LoVo (cell line): ENCODE measurements at regions not wholly inside any gene's neighbourhood (a gene's known extent, or its start where the extent isn't known, plus 50 kb on each side); places are given as distances from the start of the nearest gene placed in this dataset.

Source experiments
- DNase-seq: peaks from one replicate; pipeline ENCODE4 v3.0.0-alpha.2; 2016; ENCODE audit warnings: low spot score

- DNase-seq = peak; percentile 40
These were observed 70.3 kb upstream of the BDNF start for GRCh38 chr11:27770576-27770975.

- DNase-seq = no peak
These were observed 63.5 kb upstream of the BDNF start for GRCh38 chr11:27763736-27764135.

- no peak for DNase-seq
These were observed 61.1 kb upstream of the BDNF start for GRCh38 chr11:27761356-27761755.

GRCh38 chr11:27757953-27758352 is 57.7 kb upstream of the BDNF start:
- DNase-seq = no peak

DNA sequence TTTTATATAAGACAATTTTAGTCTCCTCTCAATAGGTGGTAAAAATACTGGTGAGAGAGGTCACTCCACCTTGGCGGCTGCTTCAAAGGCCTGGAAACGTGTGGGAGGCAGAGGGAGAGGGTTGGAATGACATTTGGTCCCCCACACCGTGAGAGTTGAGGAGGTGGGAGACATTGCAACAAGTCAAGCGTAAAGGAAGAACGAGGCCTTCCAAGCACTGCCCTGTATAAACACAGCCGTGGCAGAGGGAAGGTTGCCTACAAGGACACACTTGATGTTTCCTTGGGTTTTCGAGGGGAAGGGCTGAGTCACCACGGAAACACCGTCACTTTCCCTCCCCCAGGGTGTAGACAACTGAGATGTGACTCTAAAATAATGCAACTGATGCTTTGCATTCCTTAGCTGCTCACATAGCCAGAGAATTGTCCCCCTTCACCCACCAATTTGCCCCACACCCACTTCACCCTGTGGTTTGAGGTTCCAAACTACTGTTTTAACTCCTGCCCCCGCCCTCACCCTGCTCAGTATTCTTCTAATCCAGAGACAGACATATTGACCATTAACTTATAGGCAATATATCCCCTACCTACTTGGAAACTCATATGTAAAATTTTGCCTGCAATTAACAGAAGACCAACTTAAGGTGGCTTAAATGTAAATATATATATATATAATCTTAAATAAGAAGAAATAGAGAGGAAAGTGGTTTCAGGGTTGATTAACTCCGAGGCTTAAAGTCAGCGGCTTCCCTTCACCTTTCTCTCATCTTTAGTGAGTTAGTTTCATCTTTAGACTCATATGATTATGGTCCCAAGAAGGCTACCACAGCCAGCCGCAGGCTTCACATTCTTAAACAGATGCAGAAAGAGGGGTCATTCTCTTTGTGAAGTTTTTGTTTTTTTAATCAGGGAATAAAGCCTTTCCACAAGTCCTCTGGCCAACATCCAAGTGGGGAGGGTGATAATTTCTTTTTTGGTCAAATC is 54.1 kb upstream of the BDNF start:
- DNase-seq = no peak
